Left ventricle myocardium inferior (tissue), 1 donor: ENCODE measurements at regions not wholly inside any gene's neighbourhood (a gene's known extent, or its start where the extent isn't known, plus 50 kb on each side); places are given as distances from the start of the nearest gene placed in this dataset.

Source experiments
- DNase-seq: peaks from one replicate; pipeline ENCODE4 v3.0.0-alpha.2; 2020
- H3K27ac ChIP-seq: fragments of 200-600 bp; replicated peaks from 2 replicates; pipeline ENCODE4 v1.8.0; 2021
- H3K27me3 ChIP-seq: fragments of 200-600 bp; 2 replicates; pipeline ENCODE4 v1.8.0; 2021; ENCODE audit warnings: low read depth
- H3K36me3 ChIP-seq: fragments of 200-600 bp; 2 replicates; pipeline ENCODE4 v1.8.0; 2021
- H3K4me1 ChIP-seq: fragments of 200-600 bp; 2 replicates; pipeline ENCODE4 v1.8.0; 2021
- H3K4me3 ChIP-seq: fragments of 200-600 bp; 2 replicates; pipeline ENCODE4 v1.8.0; 2021; ENCODE audit warnings: mild to moderate bottlenecking, moderate library complexity
- H3K9me3 ChIP-seq: fragments of 200-600 bp; replicated peaks from 2 replicates; pipeline ENCODE4 v1.8.0; 2021
- intact Hi-C: fragments of 100-400 bp; cut with micrococcal nuclease; formaldehyde crosslinking; loops from one replicate; pipeline ENCODE4 v1.11.0; 2022
- TF ChIP-seq, protein P1 (sequence below): fragments of 200-600 bp; IDR thresholded peaks from 2 replicates; pipeline ENCODE4 v1.8.0; 2021; ENCODE audit warnings: antibody characterized with exemption, mild to moderate bottlenecking, borderline replicate concordance
- donor health status: DM: no; HTN: yes; CAD: no; lungs with severe emphysema.

DNA sequence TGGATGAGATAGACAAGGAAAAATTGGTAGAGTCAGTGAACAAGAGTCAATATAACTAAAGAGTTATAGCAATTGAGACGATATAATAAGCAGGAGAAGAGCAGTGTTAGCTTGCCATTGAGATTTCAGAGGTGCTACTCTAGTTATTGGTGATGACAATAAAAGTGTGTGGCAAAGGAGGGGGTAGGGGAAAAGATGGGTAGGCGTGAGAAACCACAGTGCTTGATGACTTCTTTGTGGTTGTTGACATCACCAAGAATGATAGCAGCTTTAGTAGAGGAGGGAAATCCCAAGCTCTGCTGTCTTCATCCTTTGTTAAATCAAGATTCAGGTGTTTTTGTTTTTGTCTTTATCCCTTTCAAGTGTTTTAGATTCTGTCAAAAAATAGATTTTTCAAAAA is 179.9 kb upstream of the PPP3CA start:
- TF ChIP-seq, protein P1, sequence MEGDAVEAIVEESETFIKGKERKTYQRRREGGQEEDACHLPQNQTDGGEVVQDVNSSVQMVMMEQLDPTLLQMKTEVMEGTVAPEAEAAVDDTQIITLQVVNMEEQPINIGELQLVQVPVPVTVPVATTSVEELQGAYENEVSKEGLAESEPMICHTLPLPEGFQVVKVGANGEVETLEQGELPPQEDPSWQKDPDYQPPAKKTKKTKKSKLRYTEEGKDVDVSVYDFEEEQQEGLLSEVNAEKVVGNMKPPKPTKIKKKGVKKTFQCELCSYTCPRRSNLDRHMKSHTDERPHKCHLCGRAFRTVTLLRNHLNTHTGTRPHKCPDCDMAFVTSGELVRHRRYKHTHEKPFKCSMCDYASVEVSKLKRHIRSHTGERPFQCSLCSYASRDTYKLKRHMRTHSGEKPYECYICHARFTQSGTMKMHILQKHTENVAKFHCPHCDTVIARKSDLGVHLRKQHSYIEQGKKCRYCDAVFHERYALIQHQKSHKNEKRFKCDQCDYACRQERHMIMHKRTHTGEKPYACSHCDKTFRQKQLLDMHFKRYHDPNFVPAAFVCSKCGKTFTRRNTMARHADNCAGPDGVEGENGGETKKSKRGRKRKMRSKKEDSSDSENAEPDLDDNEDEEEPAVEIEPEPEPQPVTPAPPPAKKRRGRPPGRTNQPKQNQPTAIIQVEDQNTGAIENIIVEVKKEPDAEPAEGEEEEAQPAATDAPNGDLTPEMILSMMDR: no peak
- H3K4me1 ChIP-seq: no peaks in the 10 kb centered on the region
- no peak overlapping the region for H3K4me3 ChIP-seq
- no peak for DNase-seq
- no peaks in the 10 kb centered on the region for H3K27me3 ChIP-seq
- peaks cover 4% of the 10 kb centered on the region for H3K9me3 ChIP-seq
- H3K27ac ChIP-seq: no peak overlapping the region
- no peaks in the 10 kb centered on the region for H3K36me3 ChIP-seq
- intact Hi-C loops: no loop called here

DNA sequence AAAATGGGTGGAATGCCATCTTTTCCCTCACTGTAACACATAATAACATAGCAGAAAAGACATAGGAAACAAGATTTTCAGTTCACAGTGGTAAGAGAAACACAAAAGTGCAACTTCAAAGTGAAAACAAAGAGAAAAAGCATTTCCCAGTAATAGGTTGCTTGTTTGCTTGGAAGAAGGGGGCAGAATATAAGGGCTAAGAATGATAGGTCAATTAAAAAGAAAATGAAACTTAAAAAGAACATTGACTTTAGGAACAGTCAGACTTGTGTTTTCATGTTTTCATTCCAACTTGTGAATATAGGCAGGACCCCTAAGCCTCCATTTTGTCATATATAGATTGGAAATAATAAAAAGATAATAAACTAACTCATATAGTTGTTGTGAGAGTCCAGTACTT is 168.2 kb upstream of the PPP3CA start:
- Histone ChIP-seq H3K27ac (no peak overlapping the region), H3K36me3 (no peaks in the 10 kb centered on the region), H3K4me3 (no peak overlapping the region), H3K9me3 (no peaks in the 10 kb centered on the region), H3K27me3 (no peaks in the 10 kb centered on the region), H3K4me1 (no peaks in the 10 kb centered on the region)
- TF ChIP-seq, protein P1: no peak
- DNase-seq: no peak
- intact Hi-C loops: no loop called here

DNA sequence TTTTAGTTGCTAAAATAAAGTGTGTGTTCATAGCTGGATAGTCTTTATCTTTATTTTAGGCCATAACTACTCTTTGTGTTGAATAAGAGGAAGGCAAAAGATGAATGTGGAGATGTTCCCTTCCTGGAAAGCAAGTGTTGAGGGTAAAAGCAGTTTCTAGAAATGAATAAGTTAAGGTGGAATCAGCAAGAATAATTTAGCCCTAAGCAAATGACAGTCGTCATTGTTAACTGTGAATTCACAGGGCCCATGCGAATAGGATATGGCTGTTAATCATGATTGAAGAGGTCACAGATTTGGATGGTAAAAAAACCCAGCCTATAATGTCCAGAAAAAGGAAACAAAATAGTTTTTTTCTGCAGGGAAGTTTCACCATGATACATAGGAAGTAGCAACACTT is 167.8 kb upstream of the PPP3CA start:
- H3K27me3 ChIP-seq: no peaks in the 10 kb centered on the region
- no peak overlapping the region for H3K27ac ChIP-seq
- DNase-seq: no peak
- H3K9me3 ChIP-seq: no peaks in the 10 kb centered on the region
- H3K36me3 ChIP-seq: no peaks in the 10 kb centered on the region
- no peak overlapping the region for H3K4me3 ChIP-seq
- intact Hi-C loops: no loop called here
- TF ChIP-seq, protein P1: no peak
- H3K4me1 ChIP-seq: no peaks in the 10 kb centered on the region

DNA sequence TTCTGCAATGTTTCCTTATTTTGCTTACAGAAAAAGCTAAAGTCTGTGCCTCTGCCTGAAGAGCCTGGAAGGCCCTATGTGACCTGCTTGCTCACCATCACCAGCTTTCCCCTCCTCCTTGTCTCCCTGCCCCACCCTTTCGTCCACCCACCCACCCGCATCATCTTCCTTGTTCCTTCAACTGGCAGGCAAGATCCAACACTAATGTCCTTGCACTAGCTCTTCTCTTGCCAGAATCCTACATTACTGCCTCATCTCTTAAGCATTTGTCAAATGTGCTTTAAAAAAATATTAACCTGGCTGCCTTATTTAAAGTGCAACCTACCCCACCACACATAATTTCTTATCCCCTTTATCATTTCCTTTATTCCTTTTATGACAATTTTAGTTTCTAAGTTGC is 165.1 kb upstream of the PPP3CA start:
- no peak for DNase-seq
- TF ChIP-seq, protein P1: no peak
- no peak overlapping the region for H3K27ac ChIP-seq
- H3K9me3 ChIP-seq: no peaks in the 10 kb centered on the region
- H3K27me3 ChIP-seq: no peaks in the 10 kb centered on the region
- H3K4me1 ChIP-seq: no peaks in the 10 kb centered on the region
- no peaks in the 10 kb centered on the region for H3K36me3 ChIP-seq
- no peak overlapping the region for H3K4me3 ChIP-seq
- intact Hi-C loops: no loop called here

DNA sequence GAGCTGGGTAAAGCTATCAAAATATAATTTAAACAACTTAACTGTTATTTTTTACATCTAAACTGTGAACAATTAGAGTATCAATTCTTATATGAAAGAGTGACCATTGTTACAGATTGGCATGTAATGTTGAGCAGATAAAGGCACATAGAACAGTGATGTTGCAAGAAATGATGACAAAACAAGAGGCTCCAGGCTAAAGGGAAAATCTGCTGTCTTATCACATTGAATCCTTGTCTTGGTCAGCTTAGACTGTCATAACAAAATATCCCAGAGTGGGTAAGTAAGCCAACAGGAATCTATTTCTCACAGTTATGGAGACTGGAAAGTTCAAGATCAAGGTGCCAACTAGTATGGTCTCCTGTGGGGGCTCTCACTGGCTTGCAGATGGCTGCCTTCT is 154.1 kb upstream of the PPP3CA start:
- H3K27ac ChIP-seq: no peak overlapping the region
- no peaks in the 10 kb centered on the region for H3K4me1 ChIP-seq
- no peak overlapping the region for H3K4me3 ChIP-seq
- no peak for DNase-seq
- TF ChIP-seq, protein P1: no peak
- no peaks in the 10 kb centered on the region for H3K9me3 ChIP-seq
- intact Hi-C loops: no loop called here
- no peaks in the 10 kb centered on the region for H3K27me3 ChIP-seq
- H3K36me3 ChIP-seq: no peaks in the 10 kb centered on the region

DNA sequence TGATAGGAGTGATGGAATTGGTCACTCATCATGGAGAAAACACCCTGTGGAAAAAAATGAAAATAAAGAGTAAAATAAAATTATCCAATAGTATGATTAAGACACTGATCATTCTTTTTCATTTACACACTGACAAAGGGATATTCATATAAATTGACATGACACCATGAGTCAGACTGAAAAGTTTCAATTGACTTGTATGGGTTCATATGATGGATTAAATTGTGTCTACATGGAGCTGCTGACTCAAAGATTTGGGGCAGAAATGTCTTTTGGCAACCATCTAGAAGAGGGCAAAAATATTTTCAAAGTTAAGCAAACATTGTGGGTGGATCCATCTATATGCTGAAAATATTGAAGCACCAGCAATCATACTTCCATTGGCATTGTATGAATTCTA is 153.4 kb upstream of the PPP3CA start:
- H3K4me1 ChIP-seq: no peaks in the 10 kb centered on the region

More for the DNA sequence above, 153.4 kb upstream of the PPP3CA start:
- Histone ChIP-seq H3K27me3 (no peaks in the 10 kb centered on the region), H3K36me3 (no peaks in the 10 kb centered on the region), H3K27ac (no peak overlapping the region), H3K9me3 (no peaks in the 10 kb centered on the region), H3K4me3 (no peak overlapping the region)
- DNase-seq: no peak
- TF ChIP-seq, protein P1: no peak
- intact Hi-C loops: no loop called here
